ENCODE measurements at regions not wholly inside any gene's neighbourhood (a gene's known extent, or its start where the extent isn't known, plus 50 kb on each side); places are given as distances from the start of the nearest gene placed in this dataset.

GRCh38 chr6:114407426-114408035 is 64.7 kb upstream of the HS3ST5 start:
- no peaks in the 10 kb centered on the region for H3K79me2 ChIP-seq (ENCODE audit: insufficient read depth, low read length)
- ChIA-PET POLR2A (no interaction called here), RAD21 (ENCODE audit: low non-redundant PET in 1 of 2, low total read pairs in 2 of 2, uncharacterized antibody in 2 of 2, unreplicated experiment in 2 of 2) (no interaction called here), CTCF (no interaction called here)
- intact Hi-C loops (cut with micrococcal nuclease): no loop called here
- no TSS peak for BruUV-seq (replicated peaks)
- no peak overlapping the region for H3K4me3 ChIP-seq (replicated peaks in 1 of 2; ENCODE audit: low read depth in 1 of 2, low read length in 2 of 2)
- no peaks in the 10 kb centered on the region for H4K20me1 ChIP-seq (ENCODE audit: insufficient read depth)
- H3K27ac ChIP-seq (ENCODE audit: low read depth, low read length): no peak overlapping the region
- H3K9me2 ChIP-seq (ENCODE audit: insufficient read depth): no peaks in the 10 kb centered on the region
- TF ChIP-seq ELF1 (IDR thresholded peaks at IDR 0.05; ENCODE audit: borderline replicate concordance, low read depth) (no peak), EGR1 (IDR thresholded peaks at IDR 0.05; ENCODE audit: low read depth) (no peak), EZH2 (IDR thresholded peaks at IDR 0.05) (no peak), SRF (IDR thresholded peaks at IDR 0.05; ENCODE audit: low read depth) (no peak), REST (IDR thresholded peaks at IDR 0.05; ENCODE audit: low read depth) (no peak)
- TF ChIP-seq, protein P1, sequence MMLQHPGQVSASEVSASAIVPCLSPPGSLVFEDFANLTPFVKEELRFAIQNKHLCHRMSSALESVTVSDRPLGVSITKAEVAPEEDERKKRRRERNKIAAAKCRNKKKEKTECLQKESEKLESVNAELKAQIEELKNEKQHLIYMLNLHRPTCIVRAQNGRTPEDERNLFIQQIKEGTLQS (IDR thresholded peaks at IDR 0.05): no peak
- peaks cover 30% of the 10 kb centered on the region for H3K27me3 ChIP-seq (ENCODE audit: insufficient read depth, low read length)
- no peaks in the 10 kb centered on the region for H3K4me1 ChIP-seq (ENCODE audit: control insufficient read depth in 1 of 2, insufficient read depth in 2 of 2, low read length in 2 of 2)
- no peak overlapping the region for H3K4me2 ChIP-seq (ENCODE audit: low read length)
- no peak overlapping the region for H3K9ac ChIP-seq (ENCODE audit: low read length)
- DNase-seq (ENCODE audit: low read depth, low spot score) (no peak), ATAC-seq (no peak)
- no peaks in the 10 kb centered on the region for H3K36me3 ChIP-seq (ENCODE audit: control insufficient read depth in 1 of 2, insufficient read depth in 2 of 2, low read length in 2 of 2)
- no peak overlapping the region for H2AFZ ChIP-seq (ENCODE audit: low read depth, low read length, poor library complexity, severe bottlenecking)
- H3K9me3 ChIP-seq (ENCODE audit: control insufficient read depth in 1 of 2, insufficient read depth in 1 of 2, low read depth in 1 of 2, low read length in 2 of 2): no peaks in the 10 kb centered on the region
